Fibroblast of gingiva (primary cell): ENCODE measurements at regions not wholly inside any gene's neighbourhood (a gene's known extent, or its start where the extent isn't known, plus 50 kb on each side); places are given as distances from the start of the nearest gene placed in this dataset.

Experiments
- DNase-seq: peaks from one replicate; pipeline ENCODE4 v3.0.0-alpha.2; 2011; ENCODE audit warnings: low read depth

GRCh38 chr6:4191271-4191721, 55.9 kb upstream of the ECI2 start:
- no peak for DNase-seq

GRCh38 chr6:4189249-4189648, 53.9 kb upstream of the ECI2 start:
- no peak for DNase-seq

GRCh38 chr6:4188801-4189200, 53.4 kb upstream of the ECI2 start:
- DNase-seq, result no peak

- no peak for DNase-seq
These were observed 52.1 kb upstream of the ECI2 start for GRCh38 chr6:4187480-4187879.

GRCh38 chr6:4186385-4186784, 51.0 kb upstream of the ECI2 start:
- DNase-seq, result no peak

GRCh38 chr6:4185846-4186245, 50.5 kb upstream of the ECI2 start:
- no peak for DNase-seq

GRCh38 chr6:4185419-4185818, 50.0 kb upstream of the ECI2 start:
- no peak for DNase-seq
